ENCODE measurements at regions not wholly inside any gene's neighbourhood (a gene's known extent, or its start where the extent isn't known, plus 50 kb on each side); places are given as distances from the start of the nearest gene placed in this dataset.
"Not testable (repeated sequence)": the region's sequence is repeated elsewhere in the genome, so short reads cannot be mapped to it uniquely, and the experiment has no call there.

- POLR2A ChIA-PET (ENCODE audit: low non-redundant PET) = no interaction called here
- H3K27ac ChIP-seq = no peak overlapping the region
- no peak for DNase-seq (ENCODE audit: low spot score)
- no peak for TF ChIP-seq CTCF (conservative IDR thresholded peaks at IDR 0.05; ENCODE audit: low read depth)
- CTCF ChIA-PET = no interaction called here
Measured at GRCh38 chrX:117607561-117607960, 509.0 kb downstream of the KLHL13 start.

GRCh38 chrX:117606101-117606500 is 510.5 kb downstream of the KLHL13 start:
- H3K27ac ChIP-seq; CTCF ChIA-PET; POLR2A ChIA-PET (ENCODE audit: low non-redundant PET); DNase-seq (ENCODE audit: low spot score): not testable (repeated sequence)

GRCh38 chrX:117570160-117570559 is 546.5 kb downstream of the KLHL13 start:
- POLR2A ChIA-PET (ENCODE audit: low non-redundant PET) = no interaction called here
- TF ChIP-seq CTCF (conservative IDR thresholded peaks at IDR 0.05; ENCODE audit: low read depth) = no peak
- no peak for DNase-seq (ENCODE audit: low spot score)
- CTCF ChIA-PET = no interaction called here
- H3K27ac ChIP-seq = no peak overlapping the region

GRCh38 chrX:117568238-117568637 is 548.4 kb downstream of the KLHL13 start:
- CTCF ChIA-PET = no interaction called here
- no peak overlapping the region for H3K27ac ChIP-seq
- POLR2A ChIA-PET (ENCODE audit: low non-redundant PET) = no interaction called here
- TF ChIP-seq CTCF (conservative IDR thresholded peaks at IDR 0.05; ENCODE audit: low read depth) = no peak
- DNase-seq (ENCODE audit: low spot score) = no peak

GRCh38 chrX:117543885-117544284 is 572.7 kb downstream of the KLHL13 start:
- H3K27ac ChIP-seq = no peak overlapping the region
- ChIA-PET CTCF (no interaction called here), POLR2A (ENCODE audit: low non-redundant PET) (no interaction called here)
- DNase-seq (ENCODE audit: low spot score) = no peak
- no peak for TF ChIP-seq CTCF (conservative IDR thresholded peaks at IDR 0.05; ENCODE audit: low read depth)

- ChIA-PET CTCF (interaction anchor here (0.7 kb wide), 1 partner anchor 443 kb away, joined by 7 read pairs; no protein-coding TSS in a partner anchor), POLR2A (ENCODE audit: low non-redundant PET) (no interaction called here)
- no peak overlapping the region for H3K27ac ChIP-seq
- no peak for TF ChIP-seq CTCF (conservative IDR thresholded peaks at IDR 0.05; ENCODE audit: low read depth)
- no peak for DNase-seq (ENCODE audit: low spot score)
Measured at GRCh38 chrX:117539090-117539418, 577.6 kb downstream of the KLHL13 start.

GRCh38 chrX:117538178-117539089 is 578.2 kb downstream of the KLHL13 start:
- no peak for TF ChIP-seq CTCF (conservative IDR thresholded peaks at IDR 0.05; ENCODE audit: low read depth)
- H3K27ac ChIP-seq = no peak overlapping the region
- POLR2A ChIA-PET (ENCODE audit: low non-redundant PET) = no interaction called here
- no peak for DNase-seq (ENCODE audit: low spot score)
- CTCF ChIA-PET = interaction anchor here (0.7 kb wide), 1 partner anchor 443 kb away, joined by 7 read pairs; no protein-coding TSS in a partner anchor

Data from RWPE1 (cell line).